Astrocyte (in vitro differentiated cells and primary cell): ENCODE measurements at regions not wholly inside any gene's neighbourhood (a gene's known extent, or its start where the extent isn't known, plus 50 kb on each side); places are given as distances from the start of the nearest gene placed in this dataset.

ENCODE experiments used
- EZH2 ChIP-seq: IDR thresholded peaks from 2 replicates; pipeline ENCODE4 v1.6.1; 2012; ENCODE audit warnings: mild to moderate bottlenecking, low read length, inconsistent platforms; ENCODE audit not compliant: insufficient read depth
- TF ChIP-seq, protein P1 (sequence below): IDR thresholded peaks from 2 replicates; pipeline ENCODE4 v1.5.1; 2011; ENCODE audit warnings: low read depth, mild to moderate bottlenecking, inconsistent platforms, low read length, moderate library complexity; ENCODE audit not compliant: insufficient read depth

DNA sequence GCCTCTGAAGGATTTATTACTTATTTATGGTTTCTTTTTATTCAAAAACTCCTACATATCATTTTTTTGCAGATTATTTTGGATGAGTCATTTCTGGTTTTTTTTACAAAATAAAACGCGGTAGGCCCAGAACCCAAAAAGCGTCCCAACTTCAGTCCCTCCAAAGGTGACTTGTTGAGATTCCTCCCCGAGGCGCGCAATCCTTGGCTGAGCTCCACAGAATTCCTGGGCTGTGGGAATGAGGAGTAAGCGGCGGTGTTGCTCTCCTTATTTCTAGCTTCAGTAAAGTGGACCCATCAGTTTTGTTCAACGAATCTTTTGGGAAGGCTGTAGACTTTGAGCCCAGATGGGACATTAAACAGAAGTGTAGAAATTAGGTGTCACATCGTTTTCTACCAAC, 67.0 kb upstream of the RMP24 start:
- TF ChIP-seq EZH2: no peak
- TF ChIP-seq, protein P1, sequence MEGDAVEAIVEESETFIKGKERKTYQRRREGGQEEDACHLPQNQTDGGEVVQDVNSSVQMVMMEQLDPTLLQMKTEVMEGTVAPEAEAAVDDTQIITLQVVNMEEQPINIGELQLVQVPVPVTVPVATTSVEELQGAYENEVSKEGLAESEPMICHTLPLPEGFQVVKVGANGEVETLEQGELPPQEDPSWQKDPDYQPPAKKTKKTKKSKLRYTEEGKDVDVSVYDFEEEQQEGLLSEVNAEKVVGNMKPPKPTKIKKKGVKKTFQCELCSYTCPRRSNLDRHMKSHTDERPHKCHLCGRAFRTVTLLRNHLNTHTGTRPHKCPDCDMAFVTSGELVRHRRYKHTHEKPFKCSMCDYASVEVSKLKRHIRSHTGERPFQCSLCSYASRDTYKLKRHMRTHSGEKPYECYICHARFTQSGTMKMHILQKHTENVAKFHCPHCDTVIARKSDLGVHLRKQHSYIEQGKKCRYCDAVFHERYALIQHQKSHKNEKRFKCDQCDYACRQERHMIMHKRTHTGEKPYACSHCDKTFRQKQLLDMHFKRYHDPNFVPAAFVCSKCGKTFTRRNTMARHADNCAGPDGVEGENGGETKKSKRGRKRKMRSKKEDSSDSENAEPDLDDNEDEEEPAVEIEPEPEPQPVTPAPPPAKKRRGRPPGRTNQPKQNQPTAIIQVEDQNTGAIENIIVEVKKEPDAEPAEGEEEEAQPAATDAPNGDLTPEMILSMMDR: no peak
